GM10266 (cell line): ENCODE measurements at regions not wholly inside any gene's neighbourhood (a gene's known extent, or its start where the extent isn't known, plus 50 kb on each side); places are given as distances from the start of the nearest gene placed in this dataset.

Source experiments
- DNase-seq: peaks from one replicate; pipeline ENCODE4 v3.0.0; 2012; ENCODE audit errors: extremely low spot score
- TF ChIP-seq, protein P1 (sequence below): IDR thresholded peaks from 2 replicates; pipeline ENCODE4 v1.5.1; 2012; ENCODE audit warnings: mild to moderate bottlenecking, low read depth; ENCODE audit not compliant: control insufficient read depth, insufficient read depth; ENCODE audit errors: missing control alignments

GRCh38 chr6:76719449-76719848 lies 647.0 kb upstream of the IMPG1 start:
- TF ChIP-seq, protein P1, sequence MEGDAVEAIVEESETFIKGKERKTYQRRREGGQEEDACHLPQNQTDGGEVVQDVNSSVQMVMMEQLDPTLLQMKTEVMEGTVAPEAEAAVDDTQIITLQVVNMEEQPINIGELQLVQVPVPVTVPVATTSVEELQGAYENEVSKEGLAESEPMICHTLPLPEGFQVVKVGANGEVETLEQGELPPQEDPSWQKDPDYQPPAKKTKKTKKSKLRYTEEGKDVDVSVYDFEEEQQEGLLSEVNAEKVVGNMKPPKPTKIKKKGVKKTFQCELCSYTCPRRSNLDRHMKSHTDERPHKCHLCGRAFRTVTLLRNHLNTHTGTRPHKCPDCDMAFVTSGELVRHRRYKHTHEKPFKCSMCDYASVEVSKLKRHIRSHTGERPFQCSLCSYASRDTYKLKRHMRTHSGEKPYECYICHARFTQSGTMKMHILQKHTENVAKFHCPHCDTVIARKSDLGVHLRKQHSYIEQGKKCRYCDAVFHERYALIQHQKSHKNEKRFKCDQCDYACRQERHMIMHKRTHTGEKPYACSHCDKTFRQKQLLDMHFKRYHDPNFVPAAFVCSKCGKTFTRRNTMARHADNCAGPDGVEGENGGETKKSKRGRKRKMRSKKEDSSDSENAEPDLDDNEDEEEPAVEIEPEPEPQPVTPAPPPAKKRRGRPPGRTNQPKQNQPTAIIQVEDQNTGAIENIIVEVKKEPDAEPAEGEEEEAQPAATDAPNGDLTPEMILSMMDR, result no peak

DNA sequence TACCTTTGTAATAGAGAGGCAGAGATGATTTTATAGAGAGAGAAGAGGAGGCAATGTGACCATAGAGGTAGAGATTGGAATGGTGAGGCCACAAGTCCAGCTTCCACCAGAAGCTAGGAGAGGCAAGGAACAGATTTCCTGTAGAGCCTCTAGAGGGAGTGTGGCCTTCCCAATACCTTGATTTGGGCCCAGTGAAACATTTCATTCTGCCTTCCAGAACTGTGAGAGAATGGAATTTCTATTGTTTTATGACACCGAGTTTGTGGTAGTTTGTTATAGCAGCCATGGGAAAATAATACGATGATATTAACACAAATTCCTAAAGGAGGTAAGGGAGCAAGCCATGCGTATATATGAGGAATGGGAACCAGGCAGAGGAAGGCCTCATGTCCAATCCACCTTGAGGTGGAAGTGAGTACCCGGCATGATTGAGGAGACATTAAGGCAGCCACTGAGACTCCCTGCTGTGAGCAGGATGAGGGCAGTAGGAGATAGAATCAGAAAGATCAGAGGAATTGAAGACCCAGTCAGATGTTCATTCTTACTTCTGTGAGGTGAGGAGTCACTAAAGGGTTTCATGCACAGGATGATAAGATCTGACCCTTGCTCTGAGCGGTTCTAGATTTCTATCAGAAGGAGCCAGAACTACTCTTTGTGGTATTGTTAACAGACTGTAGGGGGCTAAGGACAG lies 636.3 kb upstream of the IMPG1 start:
- TF ChIP-seq, protein P1, result no peak
- no peak for DNase-seq

More at GRCh38 chr6:76719449-76719848, 647.0 kb upstream of the IMPG1 start:
- DNase-seq, result no peak

- TF ChIP-seq, protein P1, result no peak
Measured at GRCh38 chr6:76707630-76708029, 635.2 kb upstream of the IMPG1 start.

GRCh38 chr6:76706631-76707030 lies 634.2 kb upstream of the IMPG1 start:
- TF ChIP-seq, protein P1, result no peak
- no peak for DNase-seq

More at GRCh38 chr6:76707630-76708029, 635.2 kb upstream of the IMPG1 start:
- no peak for DNase-seq

GRCh38 chr6:76706086-76706485 lies 633.6 kb upstream of the IMPG1 start:
- DNase-seq, result no peak
- TF ChIP-seq, protein P1, result no peak

DNA sequence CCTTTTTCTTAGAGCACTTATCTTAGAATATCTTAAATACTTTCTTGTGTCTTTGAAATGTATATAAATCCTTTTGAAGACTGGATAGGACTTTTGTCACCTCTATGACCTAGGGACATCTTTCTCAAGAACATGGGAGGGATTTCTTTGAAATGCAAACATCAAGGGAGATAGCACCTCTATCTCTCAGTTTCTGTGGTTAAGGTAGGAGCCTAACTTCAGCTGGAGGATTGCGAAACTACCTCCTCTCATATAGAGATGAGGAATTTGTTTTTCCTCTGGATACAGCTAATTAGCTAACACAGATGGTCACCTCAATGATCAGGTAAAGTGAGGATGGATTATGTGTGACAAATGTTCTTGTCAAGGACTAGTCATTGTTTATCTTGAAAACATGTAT lies 631.3 kb upstream of the IMPG1 start:
- TF ChIP-seq, protein P1, result no peak
- DNase-seq, result no peak

GRCh38 chr6:76703285-76703684 lies 630.8 kb upstream of the IMPG1 start:
- no peak for DNase-seq
- TF ChIP-seq, protein P1, result no peak
